ENCODE measurements at regions not wholly inside any gene's neighbourhood (a gene's known extent, or its start where the extent isn't known, plus 50 kb on each side); places are given as distances from the start of the nearest gene placed in this dataset.
A peak's percentile ranks its signal among the peaks of the same experiment; 100 is the strongest.
"Not testable (repeated sequence)": the region's sequence is repeated elsewhere in the genome, so short reads cannot be mapped to it uniquely, and the experiment has no call there.

GRCh38 chr2:89196719-89197118 lies 505.2 kb downstream of the RPIA start:
- DNase-seq (ENCODE audit: low read depth): not testable (repeated sequence)

GRCh38 chr2:89198026-89198425 lies 506.6 kb downstream of the RPIA start:
- H3K4me3 ChIP-seq (ENCODE audit: low read length); DNase-seq (ENCODE audit: low read depth): not testable (repeated sequence)

More at GRCh38 chr2:89196719-89197118, 505.2 kb downstream of the RPIA start:
- not testable (repeated sequence) for H3K4me3 ChIP-seq (ENCODE audit: low read length)

- not testable (repeated sequence) for H3K4me3 ChIP-seq (ENCODE audit: low read length)
- peak; percentile 0 for DNase-seq (ENCODE audit: low read depth)
These were observed 508.2 kb downstream of the RPIA start for GRCh38 chr2:89199453-89200246.

GRCh38 chr2:89200247-89200527 lies 508.7 kb downstream of the RPIA start:
- not testable (repeated sequence) for H3K4me3 ChIP-seq (ENCODE audit: low read length)
- peak; percentile 2 for DNase-seq (ENCODE audit: low read depth)

GRCh38 chr2:89202518-89202917 lies 511.0 kb downstream of the RPIA start:
- not testable (repeated sequence) for H3K4me3 ChIP-seq (ENCODE audit: low read length); DNase-seq (ENCODE audit: low read depth)

GRCh38 chr2:89205153-89205552 lies 513.7 kb downstream of the RPIA start:
- H3K4me3 ChIP-seq (ENCODE audit: low read length); DNase-seq (ENCODE audit: low read depth): not testable (repeated sequence)

- H3K4me3 ChIP-seq (ENCODE audit: low read length): not testable (repeated sequence)
- peak; percentile 34 for DNase-seq (ENCODE audit: low read depth)
These were observed 516.9 kb downstream of the RPIA start for GRCh38 chr2:89208144-89208932.

- peak; percentile 54 for DNase-seq (ENCODE audit: low read depth)
- TF ChIP-seq CTCF (IDR thresholded peaks at IDR 0.05; ENCODE audit: insufficient read depth, low read depth, low read length, missing control alignments): peak; percentile 17
- not testable (repeated sequence) for H3K4me3 ChIP-seq (ENCODE audit: low read length)
These were observed 521.7 kb downstream of the RPIA start for GRCh38 chr2:89213151-89213550.

GRCh38 chr2:89213811-89214210 lies 522.3 kb downstream of the RPIA start:
- H3K4me3 ChIP-seq (ENCODE audit: low read length); DNase-seq (ENCODE audit: low read depth): not testable (repeated sequence)

- DNase-seq (ENCODE audit: low read depth); H3K4me3 ChIP-seq (ENCODE audit: low read length): not testable (repeated sequence)
These were observed 530.0 kb downstream of the RPIA start for GRCh38 chr2:89221474-89221873.

- DNase-seq (ENCODE audit: low read depth); H3K4me3 ChIP-seq (ENCODE audit: low read length): not testable (repeated sequence)
These were observed 530.7 kb downstream of the RPIA start for GRCh38 chr2:89222063-89222732.

GRCh38 chr2:89224803-89225202 lies 533.3 kb downstream of the RPIA start:
- not testable (repeated sequence) for H3K4me3 ChIP-seq (ENCODE audit: low read length); DNase-seq (ENCODE audit: low read depth)

- not testable (repeated sequence) for DNase-seq (ENCODE audit: low read depth); H3K4me3 ChIP-seq (ENCODE audit: low read length)
These were observed 538.5 kb downstream of the RPIA start for GRCh38 chr2:89229979-89230378.

GRCh38 chr2:89231241-89231640 lies 539.8 kb downstream of the RPIA start:
- not testable (repeated sequence) for DNase-seq (ENCODE audit: low read depth); H3K4me3 ChIP-seq (ENCODE audit: low read length)

GRCh38 chr2:89233931-89234330 lies 542.5 kb downstream of the RPIA start:
- not testable (repeated sequence) for H3K4me3 ChIP-seq (ENCODE audit: low read length); DNase-seq (ENCODE audit: low read depth)

GRCh38 chr2:89234818-89235466 lies 543.5 kb downstream of the RPIA start:
- H3K4me3 ChIP-seq (ENCODE audit: low read length): not testable (repeated sequence)

GRCh38 chr2:89236832-89237450 lies 545.5 kb downstream of the RPIA start:
- DNase-seq (ENCODE audit: low read depth): not testable (repeated sequence)

More at GRCh38 chr2:89234818-89235466, 543.5 kb downstream of the RPIA start:
- not testable (repeated sequence) for DNase-seq (ENCODE audit: low read depth)

GRCh38 chr2:89237783-89238182 lies 546.3 kb downstream of the RPIA start:
- DNase-seq (ENCODE audit: low read depth); H3K4me3 ChIP-seq (ENCODE audit: low read length): not testable (repeated sequence)

More at GRCh38 chr2:89236832-89237450, 545.5 kb downstream of the RPIA start:
- H3K4me3 ChIP-seq (ENCODE audit: low read length): not testable (repeated sequence)
